ENCODE measurements at regions not wholly inside any gene's neighbourhood (a gene's known extent, or its start where the extent isn't known, plus 50 kb on each side); places are given as distances from the start of the nearest gene placed in this dataset.
"Not testable (repeated sequence)": the region's sequence is repeated elsewhere in the genome, so short reads cannot be mapped to it uniquely, and the experiment has no call there.

DNA sequence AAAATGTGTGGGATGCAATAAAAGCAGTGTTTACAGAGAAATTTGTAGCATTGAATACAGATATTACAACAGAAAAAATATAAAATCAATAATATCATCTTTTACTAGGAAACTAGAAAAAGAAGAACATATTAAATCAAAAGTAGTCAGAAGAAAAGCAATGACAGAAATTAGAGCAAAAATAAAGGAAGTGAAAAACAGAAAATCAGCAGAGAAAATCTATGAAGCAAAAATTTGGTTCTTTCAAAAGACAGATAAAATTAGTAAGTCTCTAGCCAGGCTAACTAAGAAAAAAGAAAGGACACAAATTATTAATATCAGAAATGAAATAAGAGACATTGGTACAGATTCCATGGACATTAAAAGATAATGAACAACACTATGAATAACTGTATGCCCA lies 212.0 kb upstream of the MGAT5 start:
- TF ChIP-seq POLR2A (IDR thresholded peaks at IDR 0.05) = no peak
- TF ChIP-seq, protein P1, sequence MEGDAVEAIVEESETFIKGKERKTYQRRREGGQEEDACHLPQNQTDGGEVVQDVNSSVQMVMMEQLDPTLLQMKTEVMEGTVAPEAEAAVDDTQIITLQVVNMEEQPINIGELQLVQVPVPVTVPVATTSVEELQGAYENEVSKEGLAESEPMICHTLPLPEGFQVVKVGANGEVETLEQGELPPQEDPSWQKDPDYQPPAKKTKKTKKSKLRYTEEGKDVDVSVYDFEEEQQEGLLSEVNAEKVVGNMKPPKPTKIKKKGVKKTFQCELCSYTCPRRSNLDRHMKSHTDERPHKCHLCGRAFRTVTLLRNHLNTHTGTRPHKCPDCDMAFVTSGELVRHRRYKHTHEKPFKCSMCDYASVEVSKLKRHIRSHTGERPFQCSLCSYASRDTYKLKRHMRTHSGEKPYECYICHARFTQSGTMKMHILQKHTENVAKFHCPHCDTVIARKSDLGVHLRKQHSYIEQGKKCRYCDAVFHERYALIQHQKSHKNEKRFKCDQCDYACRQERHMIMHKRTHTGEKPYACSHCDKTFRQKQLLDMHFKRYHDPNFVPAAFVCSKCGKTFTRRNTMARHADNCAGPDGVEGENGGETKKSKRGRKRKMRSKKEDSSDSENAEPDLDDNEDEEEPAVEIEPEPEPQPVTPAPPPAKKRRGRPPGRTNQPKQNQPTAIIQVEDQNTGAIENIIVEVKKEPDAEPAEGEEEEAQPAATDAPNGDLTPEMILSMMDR (IDR thresholded peaks at IDR 0.05) = no peak

DNA sequence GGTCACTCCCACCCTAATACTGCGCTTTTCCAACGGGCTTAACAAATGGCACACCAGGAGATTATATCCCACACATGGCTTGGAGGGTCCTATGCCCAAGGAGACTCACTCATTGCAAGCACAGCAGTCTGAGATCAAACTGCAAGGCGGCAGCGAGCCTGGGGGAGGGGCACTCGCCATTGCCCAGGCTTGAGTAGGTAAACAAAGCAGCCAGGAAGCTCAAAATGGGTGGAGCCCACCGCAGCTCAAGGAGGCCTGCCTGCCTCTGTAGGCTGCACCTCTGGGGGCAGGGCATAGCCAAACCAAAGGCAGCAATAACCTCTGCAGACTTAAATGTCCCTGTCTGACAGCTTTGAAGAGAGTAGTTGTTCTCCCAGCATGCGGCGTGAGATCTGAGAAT lies 210.8 kb upstream of the MGAT5 start:
- H3K4me1 ChIP-seq; DNase-seq; H3K36me3 ChIP-seq (replicated peaks in 1 of 2; ENCODE audit: insufficient read depth in 1 of 2, low read depth in 2 of 2); H3K4me3 ChIP-seq; H3K27me3 ChIP-seq; H3K9me3 ChIP-seq; ATAC-seq; H3K27ac ChIP-seq; intact Hi-C loops (cut with DNase I): not testable (repeated sequence)
- WGBS, 2 donors = 85 to 94% methylated on average over 7 to 8 of the region's 8 CpGs

More for the DNA sequence above, 212.0 kb upstream of the MGAT5 start:
- H3K4me3 ChIP-seq = no peak overlapping the region
- no peaks in the 10 kb centered on the region for H3K4me1 ChIP-seq
- H3K27me3 ChIP-seq = no peaks in the 10 kb centered on the region
- H3K9me3 ChIP-seq = no peaks in the 10 kb centered on the region
- no peaks in the 10 kb centered on the region for H3K36me3 ChIP-seq (replicated peaks in 1 of 2; ENCODE audit: insufficient read depth in 1 of 2, low read depth in 2 of 2)
- no peak overlapping the region for H3K27ac ChIP-seq
- no peak for DNase-seq
- intact Hi-C loops (cut with DNase I) = no loop called here
- ATAC-seq = no peak

DNA sequence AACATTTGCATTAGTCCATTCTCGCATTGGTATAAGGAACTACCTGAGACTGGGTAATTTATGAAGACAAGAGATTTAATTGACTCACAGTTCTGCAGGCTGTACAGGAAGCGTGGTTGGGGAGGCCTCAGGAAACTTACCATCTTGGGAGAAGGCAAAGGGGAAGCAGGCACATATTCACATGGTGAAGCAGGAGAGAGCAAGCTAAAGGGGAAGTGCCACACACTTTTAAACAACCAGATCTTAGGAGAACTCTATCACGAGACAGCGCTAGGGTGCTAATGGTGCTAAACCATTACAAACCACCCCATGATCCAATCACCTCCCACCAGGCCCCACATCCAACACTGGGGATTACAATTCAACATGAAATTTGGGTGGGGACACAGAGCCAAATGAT lies 201.7 kb upstream of the MGAT5 start:
- ATAC-seq = no peak
- Histone ChIP-seq H3K27ac (no peak overlapping the region), H3K4me1 (no peaks in the 10 kb centered on the region), H3K9me3 (no peaks in the 10 kb centered on the region), H3K27me3 (no peaks in the 10 kb centered on the region), H3K36me3 (replicated peaks in 1 of 2; ENCODE audit: insufficient read depth in 1 of 2, low read depth in 2 of 2) (no peaks in the 10 kb centered on the region), H3K4me3 (no peak overlapping the region)
- TF ChIP-seq, protein P1 (IDR thresholded peaks at IDR 0.05) = no peak
- TF ChIP-seq POLR2A (IDR thresholded peaks at IDR 0.05) = no peak
- DNase-seq = no peak
- 80 to 82% methylated on average over 4 of the region's 4 CpGs for WGBS, 2 donors
- intact Hi-C loops (cut with DNase I) = no loop called here

DNA sequence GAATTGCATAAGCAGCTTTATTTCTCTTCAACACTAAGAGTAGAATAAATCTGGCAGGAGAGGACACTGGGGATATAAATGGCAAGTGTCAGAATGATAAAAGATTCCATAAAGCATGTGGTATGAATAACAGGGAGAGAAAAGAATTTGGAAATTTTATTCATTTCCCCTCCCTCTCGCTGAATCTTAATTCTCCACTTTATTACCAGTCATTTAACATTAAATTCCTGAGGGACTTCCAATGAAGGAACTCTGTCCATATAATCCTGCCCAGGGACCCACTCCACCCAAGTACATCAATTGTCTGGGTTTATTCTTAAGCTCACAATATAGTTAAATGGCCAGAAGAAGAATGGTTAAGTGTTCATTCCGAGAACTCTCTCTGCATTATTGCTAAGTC lies 197.7 kb upstream of the MGAT5 start:
- H3K36me3 ChIP-seq (replicated peaks in 1 of 2; ENCODE audit: insufficient read depth in 1 of 2, low read depth in 2 of 2) = no peaks in the 10 kb centered on the region
- no peaks in the 10 kb centered on the region for H3K4me1 ChIP-seq
- no peak for ATAC-seq
- intact Hi-C loops (cut with DNase I) = no loop called here
- no peak overlapping the region for H3K27ac ChIP-seq
- 69 to 83% methylated on average over 2 of the region's 2 CpGs for WGBS, 2 donors
- H3K4me3 ChIP-seq = no peak overlapping the region
- DNase-seq = no peak
- TF ChIP-seq, protein P1 (IDR thresholded peaks at IDR 0.05) = no peak
- no peak for TF ChIP-seq POLR2A (IDR thresholded peaks at IDR 0.05)
- H3K9me3 ChIP-seq = no peaks in the 10 kb centered on the region
- H3K27me3 ChIP-seq = no peaks in the 10 kb centered on the region

DNA sequence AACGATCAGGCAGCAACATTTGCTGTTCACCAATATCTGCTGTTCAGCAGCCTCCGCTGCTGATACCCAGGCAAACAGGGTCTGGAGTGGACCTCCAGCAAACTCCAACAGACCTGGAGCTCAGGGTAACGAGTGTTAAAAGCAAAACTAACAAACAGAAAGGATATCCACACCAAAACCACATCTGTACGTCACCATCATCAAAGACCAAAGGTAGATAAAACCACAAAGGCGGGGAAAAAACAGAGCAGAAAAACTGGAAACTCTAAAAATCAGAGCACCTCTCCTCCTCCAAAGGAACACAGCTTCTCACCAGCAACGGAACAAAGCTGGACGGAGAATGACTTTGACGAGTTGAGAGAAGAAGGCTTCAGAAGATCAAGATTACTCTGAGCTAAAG lies 192.8 kb upstream of the MGAT5 start:
- H3K4me1 ChIP-seq; H3K27ac ChIP-seq; H3K9me3 ChIP-seq; DNase-seq; intact Hi-C loops (cut with DNase I); H3K27me3 ChIP-seq; H3K36me3 ChIP-seq (replicated peaks in 1 of 2; ENCODE audit: insufficient read depth in 1 of 2, low read depth in 2 of 2); H3K4me3 ChIP-seq; ATAC-seq: not testable (repeated sequence)
- WGBS, 2 donors = 77 to 78% methylated on average over 8 of the region's 8 CpGs

DNA sequence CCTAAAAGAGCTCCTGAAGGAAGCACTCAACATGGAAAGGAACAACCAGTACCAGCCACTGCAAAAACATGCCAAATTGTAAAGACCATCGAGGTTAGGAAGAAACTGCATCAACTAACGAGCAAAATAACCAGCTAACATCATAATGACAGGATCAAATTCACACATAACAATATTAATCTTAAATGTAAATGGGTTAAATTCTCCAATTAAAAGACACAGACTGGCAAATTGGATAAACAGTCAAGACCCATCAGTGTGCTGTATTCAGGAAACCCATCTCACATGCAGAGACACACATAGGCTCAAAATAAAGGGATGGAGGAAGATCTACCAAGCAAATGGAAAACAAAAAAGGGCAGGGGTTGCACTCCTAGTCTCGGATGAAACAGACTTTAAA lies 191.6 kb upstream of the MGAT5 start:
- intact Hi-C loops (cut with DNase I); ATAC-seq; H3K4me3 ChIP-seq; H3K27me3 ChIP-seq; H3K27ac ChIP-seq; H3K36me3 ChIP-seq (replicated peaks in 1 of 2; ENCODE audit: insufficient read depth in 1 of 2, low read depth in 2 of 2); H3K4me1 ChIP-seq; H3K9me3 ChIP-seq; DNase-seq: not testable (repeated sequence)
- WGBS, 2 donors = 45 to 55% methylated on average over 3 of the region's 3 CpGs

DNA sequence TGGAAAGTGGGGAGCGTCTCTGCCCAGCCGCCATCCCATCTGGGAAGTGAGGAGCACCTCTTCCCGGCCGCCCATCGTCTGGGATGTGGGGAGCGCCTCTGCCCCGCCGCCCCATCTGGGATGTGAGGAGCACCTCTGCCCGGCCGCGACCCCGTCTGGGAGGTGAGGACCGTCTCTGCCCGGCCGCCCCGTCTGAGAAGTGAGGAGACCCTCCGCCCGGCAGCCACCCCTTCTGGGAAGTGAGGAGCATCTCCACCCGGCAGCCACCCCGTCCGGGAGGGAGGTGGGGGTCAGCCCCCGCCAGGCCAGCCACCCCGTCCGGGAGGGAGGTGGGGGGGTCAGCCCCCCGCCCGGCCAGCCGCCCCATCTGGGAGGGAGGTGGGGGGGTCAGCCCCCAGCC lies 190.0 kb upstream of the MGAT5 start:
- not testable (repeated sequence) for H3K4me1 ChIP-seq

More for the DNA sequence above, 190.0 kb upstream of the MGAT5 start:
- WGBS, 2 donors = 92 to 96% methylated on average over 8 to 11 of the region's 27 CpGs
- H3K27me3 ChIP-seq; ATAC-seq; intact Hi-C loops (cut with DNase I); H3K36me3 ChIP-seq (replicated peaks in 1 of 2; ENCODE audit: insufficient read depth in 1 of 2, low read depth in 2 of 2); H3K27ac ChIP-seq; H3K4me3 ChIP-seq; H3K9me3 ChIP-seq; DNase-seq: not testable (repeated sequence)
